ENCODE measurements at regions not wholly inside any gene's neighbourhood (a gene's known extent, or its start where the extent isn't known, plus 50 kb on each side); places are given as distances from the start of the nearest gene placed in this dataset.

GRCh38 chr21:35737449-35737848, 322.9 kb downstream of the SETD4 start:
- TF ChIP-seq CTCF (tag by site-specific recombination; IDR thresholded peaks at IDR 0.05) (no peak), ZNF341 (tag by site-specific recombination; IDR thresholded peaks at IDR 0.05; ENCODE audit: low read depth) (no peak), ZNF747 (tag by site-specific recombination; IDR thresholded peaks at IDR 0.05) (no peak), ZNF398 (tag by site-specific recombination; IDR thresholded peaks at IDR 0.05) (no peak)

Measured in HEK293 (cell line).